AG04450 (cell line): ENCODE measurements at regions not wholly inside any gene's neighbourhood (a gene's known extent, or its start where the extent isn't known, plus 50 kb on each side); places are given as distances from the start of the nearest gene placed in this dataset.

ENCODE experiments used
- CTCF ChIA-PET: fragments of 300-600, 350-600 bp; formaldehyde crosslinking; extraction: SDS; loops from one replicate; lab custom pipeline; 2022; ENCODE audit warnings: antibody characterized with exemption, inconsistent platforms; lab: Charles Lee
- POLR2A ChIA-PET: fragments of 350-600 bp; formaldehyde crosslinking; extraction: SDS; loops from one replicate; lab custom pipeline; 2021; ENCODE audit warnings: antibody characterized with exemption, inconsistent platforms; lab: Yijun Ruan, JAX
- DNase-seq: peaks from one replicate; pipeline ENCODE4 v3.0.0-alpha.2; 2011; ENCODE audit warnings: low read depth, low spot score
- H3K27ac ChIP-seq: one replicate; pipeline ENCODE4 v1.5.1; 2012; ENCODE audit warnings: low read depth, low read length, control low read depth
- H3K27me3 ChIP-seq: one replicate; pipeline ENCODE4 v1.6.0; 2012; ENCODE audit warnings: low read length; ENCODE audit not compliant: control insufficient read depth, insufficient read depth
- H3K4me3 ChIP-seq: 2 replicates; pipeline ENCODE4 v1.5.1; 2011; ENCODE audit warnings: mild to moderate bottlenecking, low read depth, low read length, control low read depth
- H3K9me3 ChIP-seq: 2 replicates; pipeline ENCODE4 v1.5.1; 2012; ENCODE audit warnings: low read length; ENCODE audit not compliant: control insufficient read depth, insufficient read depth
- CTCF ChIP-seq: IDR thresholded peaks from 2 replicates; pipeline ENCODE4 v1.5.1; 2011; ENCODE audit warnings: low read depth, low read length, control low read depth, inconsistent platforms

GRCh38 chr12:46663318-46663717, 162.5 kb downstream of the SLC38A4 start:
- H3K27ac ChIP-seq, result no peak overlapping the region
- TF ChIP-seq CTCF, result no peak
- ChIA-PET POLR2A (no interaction called here), CTCF (interaction anchor here (3.6 kb wide), 1 partner anchor 357 kb away, joined by 15 read pairs; no protein-coding TSS in a partner anchor)
- no peak for DNase-seq
- no peaks in the 10 kb centered on the region for H3K27me3 ChIP-seq
- H3K9me3 ChIP-seq, result no peaks in the 10 kb centered on the region
- H3K4me3 ChIP-seq, result no peak overlapping the region

GRCh38 chr12:46661110-46661845, 164.5 kb downstream of the SLC38A4 start:
- no peaks in the 10 kb centered on the region for H3K27me3 ChIP-seq
- ChIA-PET CTCF (interaction anchor here (0.5 to 3.6 kb wide), 15 partner anchors 9 to 359 kb away, joined by 3 to 15 read pairs (median 4); no protein-coding TSS in a partner anchor), POLR2A (interaction anchor here (0.8 to 1.4 kb wide), 8 partner anchors 29 to 305 kb away, joined by 3 to 7 read pairs (median 4); partner anchors contain the start of gene SLC38A2)
- TF ChIP-seq CTCF, result peak; percentile 92
- H3K9me3 ChIP-seq, result no peaks in the 10 kb centered on the region
- peak overlapping the region; percentile 71 for H3K27ac ChIP-seq
- no peak overlapping the region for H3K4me3 ChIP-seq
- DNase-seq, result peak; percentile 85

GRCh38 chr12:46660719-46661109, 165.1 kb downstream of the SLC38A4 start:
- peak overlapping the region; percentile 71 for H3K27ac ChIP-seq
- DNase-seq, result no peak
- TF ChIP-seq CTCF, result no peak
- POLR2A ChIA-PET, result interaction anchor here (1.0 to 1.4 kb wide), 6 partner anchors 29 to 289 kb away, joined by 3 to 7 read pairs (median 5); no protein-coding TSS in a partner anchor
- CTCF ChIA-PET, result interaction anchor here (1.0 to 2.1 kb wide), 11 partner anchors 8 to 294 kb away, joined by 3 to 8 read pairs (median 4); no protein-coding TSS in a partner anchor
- H3K4me3 ChIP-seq, result no peak overlapping the region; the same call in 1 of the 2 replicates
- no peaks in the 10 kb centered on the region for H3K27me3 ChIP-seq
- no peaks in the 10 kb centered on the region for H3K9me3 ChIP-seq

- peak overlapping the region; percentile 71 for H3K27ac ChIP-seq
- CTCF ChIA-PET, result no interaction called here
- H3K27me3 ChIP-seq, result no peaks in the 10 kb centered on the region
- no peaks in the 10 kb centered on the region for H3K9me3 ChIP-seq
- TF ChIP-seq CTCF, result no peak
- no peak for DNase-seq
- POLR2A ChIA-PET, result no interaction called here
- no peak overlapping the region for H3K4me3 ChIP-seq
Observed at GRCh38 chr12:46660276-46660675, 165.5 kb downstream of the SLC38A4 start.

- no peak for TF ChIP-seq CTCF
- Histone ChIP-seq H3K27ac (no peak overlapping the region), H3K4me3 (no peak overlapping the region), H3K27me3 (no peaks in the 10 kb centered on the region), H3K9me3 (no peaks in the 10 kb centered on the region)
- DNase-seq, result no peak
- POLR2A ChIA-PET, result interaction anchor here (0.6 kb wide), 1 partner anchor 217 kb away, joined by 4 read pairs; no protein-coding TSS in a partner anchor
- CTCF ChIA-PET, result interaction anchor here (0.6 to 1.0 kb wide), 2 partner anchors 217 to 535 kb away, joined by 3 read pairs; no protein-coding TSS in a partner anchor
Observed at GRCh38 chr12:46659824-46660223, 166.0 kb downstream of the SLC38A4 start.
